Progenitor cell of endocrine pancreas (in vitro differentiated cells): ENCODE measurements at regions not wholly inside any gene's neighbourhood (a gene's known extent, or its start where the extent isn't known, plus 50 kb on each side); places are given as distances from the start of the nearest gene placed in this dataset.

ENCODE experiments used
- DNase-seq: peaks from one replicate; pipeline ENCODE4 v3.0.0; 2021; ENCODE audit warnings: low spot score; ENCODE audit not compliant: unreplicated experiment
- H3K27ac Mint-ChIP-seq: 2 replicates; pipeline ENCODE4 v1.8.0; 2021; ENCODE audit warnings: mild to moderate bottlenecking, moderate library complexity, mixed read lengths
- H3K27me3 Mint-ChIP-seq: 2 replicates; pipeline ENCODE4 v1.8.0; 2021; ENCODE audit warnings: mixed read lengths
- H3K36me3 Mint-ChIP-seq: 2 replicates; pipeline ENCODE4 v1.8.0; 2022; ENCODE audit warnings: mixed read lengths; ENCODE audit not compliant: insufficient read depth
- H3K4me1 Mint-ChIP-seq: 2 replicates; pipeline ENCODE4 v1.8.0; 2021; ENCODE audit warnings: low read depth, mixed read lengths
- H3K4me3 Mint-ChIP-seq: 2 replicates; pipeline ENCODE4 v1.8.0; 2021; ENCODE audit warnings: low read depth, mild to moderate bottlenecking, moderate library complexity, mixed read lengths
- H3K9me3 Mint-ChIP-seq: 2 replicates; pipeline ENCODE4 v1.8.0; 2021; ENCODE audit warnings: low read depth, mixed read lengths
- TF ChIP-seq, protein P1 (sequence below): fragments of 200-600 bp; sonication (generic); IDR thresholded peaks from one replicate; pipeline ENCODE4 v1.5.0; 2021; ENCODE audit warnings: antibody characterized with exemption, mild to moderate bottlenecking; ENCODE audit not compliant: unreplicated experiment

DNA sequence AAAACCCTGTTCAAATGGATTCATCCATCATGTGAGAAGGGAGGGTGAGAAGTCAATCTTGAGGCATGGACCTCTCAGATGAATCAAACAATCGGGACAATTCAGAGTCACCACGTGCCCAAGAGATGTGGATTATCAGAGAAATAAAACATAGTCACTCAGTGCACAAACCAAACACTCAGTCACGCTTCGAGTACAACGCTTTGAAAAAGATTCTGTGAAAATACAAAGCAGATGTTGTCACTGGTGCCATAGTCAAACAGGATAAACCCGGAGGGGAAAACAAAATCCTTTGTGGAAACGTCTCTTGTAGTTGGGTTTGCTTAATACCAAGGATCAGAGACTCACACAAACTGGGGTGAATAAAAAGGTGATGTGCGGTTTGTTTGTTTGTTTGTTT, 188.4 kb downstream of the RRAGC start:
- TF ChIP-seq, protein P1, sequence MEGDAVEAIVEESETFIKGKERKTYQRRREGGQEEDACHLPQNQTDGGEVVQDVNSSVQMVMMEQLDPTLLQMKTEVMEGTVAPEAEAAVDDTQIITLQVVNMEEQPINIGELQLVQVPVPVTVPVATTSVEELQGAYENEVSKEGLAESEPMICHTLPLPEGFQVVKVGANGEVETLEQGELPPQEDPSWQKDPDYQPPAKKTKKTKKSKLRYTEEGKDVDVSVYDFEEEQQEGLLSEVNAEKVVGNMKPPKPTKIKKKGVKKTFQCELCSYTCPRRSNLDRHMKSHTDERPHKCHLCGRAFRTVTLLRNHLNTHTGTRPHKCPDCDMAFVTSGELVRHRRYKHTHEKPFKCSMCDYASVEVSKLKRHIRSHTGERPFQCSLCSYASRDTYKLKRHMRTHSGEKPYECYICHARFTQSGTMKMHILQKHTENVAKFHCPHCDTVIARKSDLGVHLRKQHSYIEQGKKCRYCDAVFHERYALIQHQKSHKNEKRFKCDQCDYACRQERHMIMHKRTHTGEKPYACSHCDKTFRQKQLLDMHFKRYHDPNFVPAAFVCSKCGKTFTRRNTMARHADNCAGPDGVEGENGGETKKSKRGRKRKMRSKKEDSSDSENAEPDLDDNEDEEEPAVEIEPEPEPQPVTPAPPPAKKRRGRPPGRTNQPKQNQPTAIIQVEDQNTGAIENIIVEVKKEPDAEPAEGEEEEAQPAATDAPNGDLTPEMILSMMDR, result no peak
- peaks cover 44% of the 10 kb centered on the region for H3K27me3 Mint-ChIP-seq
- no peaks in the 10 kb centered on the region for H3K36me3 Mint-ChIP-seq
- DNase-seq, result no peak
- no peak overlapping the region for H3K4me3 Mint-ChIP-seq
- no peaks in the 10 kb centered on the region for H3K9me3 Mint-ChIP-seq
- H3K4me1 Mint-ChIP-seq, result no peaks in the 10 kb centered on the region
- H3K27ac Mint-ChIP-seq, result no peak overlapping the region

- Mint-ChIP-seq H3K27ac (no peak overlapping the region), H3K4me3 (no peak overlapping the region), H3K36me3 (no peaks in the 10 kb centered on the region), H3K9me3 (no peaks in the 10 kb centered on the region), H3K4me1 (no peaks in the 10 kb centered on the region), H3K27me3 (peaks cover 43% of the 10 kb centered on the region)
- no peak for DNase-seq
- TF ChIP-seq, protein P1, result no peak
Measured at GRCh38 chr1:38670544-38671122, 188.9 kb downstream of the RRAGC start.

DNA sequence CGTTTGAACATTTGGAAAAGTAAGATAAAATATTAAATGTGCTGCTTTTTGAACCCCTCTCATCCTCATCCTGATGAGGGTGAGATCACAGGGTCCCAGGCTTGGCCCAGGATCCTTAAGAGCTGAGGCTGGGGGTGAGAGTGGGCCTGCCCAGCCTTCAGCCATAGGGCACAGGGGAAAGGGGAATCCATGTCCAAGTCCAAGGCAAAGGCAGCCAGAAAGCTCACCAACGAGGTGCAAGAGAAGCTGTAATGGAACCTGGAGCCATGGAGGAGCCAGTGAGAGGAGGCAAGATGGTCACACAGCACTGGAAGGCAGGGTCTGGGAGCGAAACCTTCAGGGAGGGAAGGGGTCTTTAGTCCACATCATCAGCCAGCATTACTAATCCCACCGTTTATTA, 191.9 kb downstream of the RRAGC start:
- peaks cover 55% of the 10 kb centered on the region for H3K27me3 Mint-ChIP-seq
- H3K9me3 Mint-ChIP-seq, result peaks cover 4% of the 10 kb centered on the region
- H3K4me1 Mint-ChIP-seq, result no peaks in the 10 kb centered on the region
- TF ChIP-seq, protein P1, result no peak
- no peak overlapping the region for H3K4me3 Mint-ChIP-seq
- H3K27ac Mint-ChIP-seq, result no peak overlapping the region
- no peak for DNase-seq
- H3K36me3 Mint-ChIP-seq, result no peaks in the 10 kb centered on the region

DNA sequence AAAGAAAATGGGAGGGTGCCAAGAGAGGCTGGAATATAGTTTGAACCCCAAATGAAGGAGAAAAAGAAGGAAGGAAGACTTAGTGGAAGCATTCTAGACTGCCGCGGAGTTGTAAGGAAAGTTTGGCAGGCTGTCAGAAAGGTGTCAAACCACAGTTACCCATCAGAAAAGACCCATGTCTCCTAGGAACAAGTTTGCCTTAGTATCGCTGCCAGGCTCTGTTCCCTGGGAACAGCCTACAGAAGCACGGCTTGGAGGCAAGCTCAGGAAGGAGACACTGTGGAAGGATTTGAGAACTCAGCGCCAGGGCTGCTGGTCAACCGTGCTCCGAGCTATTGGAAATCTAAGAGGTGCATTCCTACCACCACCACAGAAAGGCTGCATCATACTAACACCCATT, 197.4 kb downstream of the RRAGC start:
- TF ChIP-seq, protein P1, result no peak
- no peak overlapping the region for H3K27ac Mint-ChIP-seq
- no peaks in the 10 kb centered on the region for H3K36me3 Mint-ChIP-seq
- DNase-seq, result no peak
- H3K9me3 Mint-ChIP-seq, result peaks cover 4% of the 10 kb centered on the region
- H3K4me3 Mint-ChIP-seq, result no peak overlapping the region
- no peaks in the 10 kb centered on the region for H3K4me1 Mint-ChIP-seq
- peaks cover 33% of the 10 kb centered on the region for H3K27me3 Mint-ChIP-seq

DNA sequence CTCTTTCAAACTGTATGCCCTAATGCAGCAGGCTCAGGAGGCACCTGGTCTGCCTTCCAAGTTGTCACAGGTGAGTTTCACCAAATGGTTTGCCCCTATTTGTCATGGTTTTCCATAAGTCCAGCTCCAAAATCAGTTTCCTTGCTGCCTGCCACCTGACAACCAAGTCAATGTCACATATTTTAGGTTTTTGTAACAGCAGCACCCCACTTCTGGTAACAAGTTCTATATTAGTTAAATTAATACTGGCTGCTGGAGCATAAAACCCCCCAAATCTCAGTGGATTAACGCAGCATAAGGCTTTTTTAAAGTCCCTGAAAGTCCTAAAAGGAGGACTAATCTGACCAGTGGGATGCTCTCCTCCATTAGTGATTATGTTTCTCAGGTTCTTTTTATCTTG, 200.7 kb downstream of the RRAGC start:
- DNase-seq, result no peak
- peaks cover 42% of the 10 kb centered on the region for H3K27me3 Mint-ChIP-seq
- no peaks in the 10 kb centered on the region for H3K36me3 Mint-ChIP-seq
- H3K4me1 Mint-ChIP-seq, result no peaks in the 10 kb centered on the region
- H3K9me3 Mint-ChIP-seq, result no peaks in the 10 kb centered on the region
- no peak overlapping the region for H3K27ac Mint-ChIP-seq
- TF ChIP-seq, protein P1, result no peak
- no peak overlapping the region for H3K4me3 Mint-ChIP-seq
